Neural cell (in vitro differentiated cells): ENCODE measurements at regions not wholly inside any gene's neighbourhood (a gene's known extent, or its start where the extent isn't known, plus 50 kb on each side); places are given as distances from the start of the nearest gene placed in this dataset.

Source experiments
- H2AFZ ChIP-seq: fragments of 200-600, 300-800 bp; sonication (generic), shearing (Covaris generic); 2 replicates; pipeline ENCODE4 v1.6.0; 2014; ENCODE audit warnings: low read depth, mild to moderate bottlenecking, antibody characterized with exemption, low read length, moderate library complexity
- H3F3A ChIP-seq: fragments of 200-600 bp; shearing (Covaris generic); 2 replicates; pipeline ENCODE4 v1.6.1; 2016; ENCODE audit warnings: mild to moderate bottlenecking, moderate library complexity, mixed read lengths, antibody characterized with exemption, low read length; ENCODE audit not compliant: insufficient read depth, poor library complexity, severe bottlenecking
- H3K27ac ChIP-seq: fragments of 200-600, 300-800 bp; sonication (generic), shearing (Covaris generic); 2 replicates; pipeline ENCODE4 v1.5.1; 2014; ENCODE audit warnings: mild to moderate bottlenecking, low read length, moderate library complexity
- H3K27me3 ChIP-seq: fragments of 300-800, 200-600 bp; sonication (generic), shearing (Covaris generic); 2 replicates; pipeline ENCODE4 v1.6.0; 2014; ENCODE audit warnings: mild to moderate bottlenecking, low read depth, low read length, moderate library complexity; ENCODE audit not compliant: insufficient read depth
- H3K36me3 ChIP-seq: fragments of 300-800, 200-600 bp; sonication (generic), shearing (Covaris generic); 2 replicates; pipeline ENCODE4 v1.5.1; 2014; ENCODE audit warnings: mild to moderate bottlenecking, antibody characterized with exemption, low read length, moderate library complexity; ENCODE audit not compliant: insufficient read depth
- H3K4me2 ChIP-seq: fragments of 300-800, 200-600 bp; sonication (generic), shearing (Covaris generic); 2 replicates; pipeline ENCODE4 v1.6.0; 2014; ENCODE audit warnings: mild to moderate bottlenecking, low read length
- H3K4me3 ChIP-seq: fragments of 300-800, 200-600 bp; sonication (generic), shearing (Covaris generic); 2 replicates; pipeline ENCODE4 v1.5.1; 2014; ENCODE audit warnings: mild to moderate bottlenecking, low read length, moderate library complexity
- H3K79me2 ChIP-seq: fragments of 200-600 bp; shearing (Covaris generic); replicated peaks from 2 replicates; pipeline ENCODE4 v1.6.0; 2014; ENCODE audit warnings: mild to moderate bottlenecking, low read length, moderate library complexity; ENCODE audit not compliant: insufficient read depth
- H3K9ac ChIP-seq: fragments of 300-800, 200-600 bp; sonication (generic), shearing (Covaris generic); 2 replicates; pipeline ENCODE4 v1.6.1; 2016; ENCODE audit warnings: mild to moderate bottlenecking, low read length, mixed read lengths
- H3K9me2 ChIP-seq: fragments of 200-600 bp; shearing (Covaris generic); 2 replicates; pipeline ENCODE4 v1.6.1; 2016; ENCODE audit warnings: mild to moderate bottlenecking, low read length, mixed read lengths; ENCODE audit not compliant: insufficient read depth
- H3K9me3 ChIP-seq: fragments of 200-600, 300-800 bp; sonication (generic), shearing (Covaris generic); 2 replicates; pipeline ENCODE4 v1.6.1; 2016; ENCODE audit warnings: mild to moderate bottlenecking, mixed run types, low read length, moderate library complexity, mixed read lengths
- H4K20me1 ChIP-seq: fragments of 200-600 bp; shearing (Covaris generic); 2 replicates; pipeline ENCODE4 v1.6.1; 2016; ENCODE audit warnings: mild to moderate bottlenecking, mixed run types; ENCODE audit not compliant: insufficient read depth
- EP300 ChIP-seq: fragments of 450-650 bp; conservative IDR thresholded peaks from 2 replicates; pipeline ENCODE4 v1.6.1; 2014; ENCODE audit warnings: antibody characterized with exemption, mild to moderate bottlenecking, moderate library complexity; ENCODE audit not compliant: poor library complexity, severe bottlenecking
- EZH2 ChIP-seq: fragments of 200-600, 300-800 bp; shearing (Covaris generic), sonication (generic); IDR thresholded peaks from 2 replicates; pipeline ENCODE4 v1.6.1; 2014; ENCODE audit warnings: antibody characterized with exemption, low read length, borderline replicate concordance, mild to moderate bottlenecking; ENCODE audit not compliant: insufficient read depth, poor library complexity, severe bottlenecking
- MXI1 ChIP-seq: fragments of 450-650 bp; conservative IDR thresholded peaks from 2 replicates; pipeline ENCODE4 v1.6.1; 2014; ENCODE audit warnings: antibody characterized with exemption, mild to moderate bottlenecking; ENCODE audit not compliant: poor library complexity, severe bottlenecking
- POLR2AphosphoS5 ChIP-seq: IDR thresholded peaks from 2 replicates; pipeline ENCODE4 v1.6.1; 2012
- RAD21 ChIP-seq: fragments of 450-650 bp; conservative IDR thresholded peaks from 2 replicates; pipeline ENCODE4 v1.6.1; 2014; ENCODE audit warnings: antibody characterized with exemption, mild to moderate bottlenecking, moderate library complexity
- SMC3 ChIP-seq: fragments of 450-650 bp; conservative IDR thresholded peaks from 2 replicates; pipeline ENCODE4 v1.6.1; 2014; ENCODE audit warnings: antibody characterized with exemption, mild to moderate bottlenecking, moderate library complexity; ENCODE audit not compliant: poor library complexity
- TAF1 ChIP-seq: IDR thresholded peaks from 2 replicates; pipeline ENCODE4 v1.6.1; 2012; ENCODE audit warnings: low read depth
- TF ChIP-seq, protein P1 (sequence below): fragments of 450-650 bp; IDR thresholded peaks from 2 replicates; pipeline ENCODE4 v1.5.1; 2014; ENCODE audit warnings: antibody characterized with exemption, mild to moderate bottlenecking, moderate library complexity; ENCODE audit not compliant: poor library complexity, severe bottlenecking
- TF ChIP-seq, protein P2 (sequence below): IDR thresholded peaks from 2 replicates; pipeline ENCODE4 v1.6.1; 2012; ENCODE audit warnings: borderline replicate concordance

DNA sequence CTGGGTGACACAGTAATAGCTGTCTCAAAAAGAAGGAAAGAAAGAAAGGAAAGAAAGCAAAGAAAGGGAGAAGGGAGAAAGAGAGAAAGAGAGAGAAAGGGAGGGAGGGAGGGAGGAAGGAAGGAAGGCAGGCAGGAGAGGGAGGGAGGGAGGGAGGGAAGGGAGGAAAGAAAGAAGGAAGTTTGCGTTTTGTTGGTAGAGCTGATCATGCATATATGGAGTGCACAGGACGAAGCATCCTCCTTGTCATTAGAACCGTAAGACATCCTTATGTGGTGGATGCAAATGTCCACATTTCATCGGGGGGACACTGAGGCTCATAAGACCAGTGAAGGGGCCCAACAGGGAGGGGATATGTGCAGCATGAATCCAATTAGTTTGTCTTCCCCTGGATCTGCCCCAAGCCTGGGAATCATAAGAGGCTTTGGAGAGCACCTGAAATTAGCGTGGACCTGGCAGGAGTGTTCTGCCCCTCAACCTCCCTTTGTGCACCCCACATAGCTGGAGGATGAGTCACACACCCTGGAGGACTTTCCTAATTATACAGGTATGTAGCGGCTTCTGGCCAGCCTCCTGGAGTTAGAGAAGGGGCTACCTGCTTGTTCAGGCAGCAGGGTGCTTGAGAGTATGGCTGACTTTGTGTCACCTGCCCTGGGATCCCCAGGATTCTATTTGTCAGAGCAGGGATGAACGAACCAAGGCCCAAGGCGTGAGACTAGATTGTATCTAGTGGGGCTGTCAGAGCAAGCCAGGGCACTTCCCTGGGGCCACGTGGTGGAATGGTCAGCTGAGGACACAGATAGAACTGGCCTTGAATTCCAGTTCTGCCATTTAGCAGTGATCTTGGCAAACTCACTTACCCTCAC lies 119.7 kb upstream of the CD82 start:
- Histone ChIP-seq H3K4me3 (no peak overlapping the region), H3K4me2 (no peak overlapping the region), H3K79me2 (no peaks in the 10 kb centered on the region), H4K20me1 (no peaks in the 10 kb centered on the region), H3K9ac (no peak overlapping the region), H3K9me2 (no peaks in the 10 kb centered on the region), H2AFZ (no peak overlapping the region), H3K27me3 (no peaks in the 10 kb centered on the region), H3K36me3 (no peaks in the 10 kb centered on the region), H3K9me3 (no peaks in the 10 kb centered on the region), H3K27ac (no peak overlapping the region), H3F3A (no peaks in the 10 kb centered on the region)
- TF ChIP-seq RAD21: no peak
- no peak for TF ChIP-seq MXI1
- no peak for TF ChIP-seq EP300
- TF ChIP-seq TAF1: no peak
- TF ChIP-seq EZH2: no peak
- TF ChIP-seq POLR2AphosphoS5: no peak
- TF ChIP-seq, protein P1, sequence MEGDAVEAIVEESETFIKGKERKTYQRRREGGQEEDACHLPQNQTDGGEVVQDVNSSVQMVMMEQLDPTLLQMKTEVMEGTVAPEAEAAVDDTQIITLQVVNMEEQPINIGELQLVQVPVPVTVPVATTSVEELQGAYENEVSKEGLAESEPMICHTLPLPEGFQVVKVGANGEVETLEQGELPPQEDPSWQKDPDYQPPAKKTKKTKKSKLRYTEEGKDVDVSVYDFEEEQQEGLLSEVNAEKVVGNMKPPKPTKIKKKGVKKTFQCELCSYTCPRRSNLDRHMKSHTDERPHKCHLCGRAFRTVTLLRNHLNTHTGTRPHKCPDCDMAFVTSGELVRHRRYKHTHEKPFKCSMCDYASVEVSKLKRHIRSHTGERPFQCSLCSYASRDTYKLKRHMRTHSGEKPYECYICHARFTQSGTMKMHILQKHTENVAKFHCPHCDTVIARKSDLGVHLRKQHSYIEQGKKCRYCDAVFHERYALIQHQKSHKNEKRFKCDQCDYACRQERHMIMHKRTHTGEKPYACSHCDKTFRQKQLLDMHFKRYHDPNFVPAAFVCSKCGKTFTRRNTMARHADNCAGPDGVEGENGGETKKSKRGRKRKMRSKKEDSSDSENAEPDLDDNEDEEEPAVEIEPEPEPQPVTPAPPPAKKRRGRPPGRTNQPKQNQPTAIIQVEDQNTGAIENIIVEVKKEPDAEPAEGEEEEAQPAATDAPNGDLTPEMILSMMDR: no peak
- TF ChIP-seq, protein P2, sequence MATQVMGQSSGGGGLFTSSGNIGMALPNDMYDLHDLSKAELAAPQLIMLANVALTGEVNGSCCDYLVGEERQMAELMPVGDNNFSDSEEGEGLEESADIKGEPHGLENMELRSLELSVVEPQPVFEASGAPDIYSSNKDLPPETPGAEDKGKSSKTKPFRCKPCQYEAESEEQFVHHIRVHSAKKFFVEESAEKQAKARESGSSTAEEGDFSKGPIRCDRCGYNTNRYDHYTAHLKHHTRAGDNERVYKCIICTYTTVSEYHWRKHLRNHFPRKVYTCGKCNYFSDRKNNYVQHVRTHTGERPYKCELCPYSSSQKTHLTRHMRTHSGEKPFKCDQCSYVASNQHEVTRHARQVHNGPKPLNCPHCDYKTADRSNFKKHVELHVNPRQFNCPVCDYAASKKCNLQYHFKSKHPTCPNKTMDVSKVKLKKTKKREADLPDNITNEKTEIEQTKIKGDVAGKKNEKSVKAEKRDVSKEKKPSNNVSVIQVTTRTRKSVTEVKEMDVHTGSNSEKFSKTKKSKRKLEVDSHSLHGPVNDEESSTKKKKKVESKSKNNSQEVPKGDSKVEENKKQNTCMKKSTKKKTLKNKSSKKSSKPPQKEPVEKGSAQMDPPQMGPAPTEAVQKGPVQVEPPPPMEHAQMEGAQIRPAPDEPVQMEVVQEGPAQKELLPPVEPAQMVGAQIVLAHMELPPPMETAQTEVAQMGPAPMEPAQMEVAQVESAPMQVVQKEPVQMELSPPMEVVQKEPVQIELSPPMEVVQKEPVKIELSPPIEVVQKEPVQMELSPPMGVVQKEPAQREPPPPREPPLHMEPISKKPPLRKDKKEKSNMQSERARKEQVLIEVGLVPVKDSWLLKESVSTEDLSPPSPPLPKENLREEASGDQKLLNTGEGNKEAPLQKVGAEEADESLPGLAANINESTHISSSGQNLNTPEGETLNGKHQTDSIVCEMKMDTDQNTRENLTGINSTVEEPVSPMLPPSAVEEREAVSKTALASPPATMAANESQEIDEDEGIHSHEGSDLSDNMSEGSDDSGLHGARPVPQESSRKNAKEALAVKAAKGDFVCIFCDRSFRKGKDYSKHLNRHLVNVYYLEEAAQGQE: no peak
- TF ChIP-seq SMC3: no peak

DNA sequence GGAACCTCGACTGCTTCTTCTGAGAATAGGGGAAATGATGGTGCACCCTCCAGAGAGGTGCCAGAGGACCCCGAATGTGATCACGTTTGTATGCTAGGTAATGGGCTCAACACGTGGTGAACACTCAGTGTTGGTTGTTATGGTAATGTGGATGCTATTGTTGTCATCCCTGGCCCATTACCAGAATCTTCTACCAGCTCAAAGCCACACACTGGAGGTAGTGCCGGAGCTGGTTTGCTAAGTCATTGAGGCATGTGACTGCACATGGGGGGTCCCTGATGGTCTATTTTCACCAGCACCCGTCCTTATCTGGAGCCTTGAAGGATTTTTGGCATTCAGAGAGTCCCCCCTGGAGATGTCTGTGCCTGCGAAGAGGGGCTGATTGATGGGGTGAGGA lies 119.1 kb upstream of the CD82 start:
- no peaks in the 10 kb centered on the region for H3K9me2 ChIP-seq
- no peaks in the 10 kb centered on the region for H3F3A ChIP-seq
- H3K4me3 ChIP-seq: no peak overlapping the region
- no peaks in the 10 kb centered on the region for H4K20me1 ChIP-seq
- no peak overlapping the region for H2AFZ ChIP-seq
- H3K9me3 ChIP-seq: no peaks in the 10 kb centered on the region
- H3K4me2 ChIP-seq: no peak overlapping the region
- no peaks in the 10 kb centered on the region for H3K79me2 ChIP-seq
- no peak overlapping the region for H3K9ac ChIP-seq
- H3K27me3 ChIP-seq: no peaks in the 10 kb centered on the region
- H3K36me3 ChIP-seq: no peaks in the 10 kb centered on the region
- H3K27ac ChIP-seq: no peak overlapping the region
- TF ChIP-seq TAF1 (no peak), RAD21 (no peak), POLR2AphosphoS5 (no peak), SMC3 (no peak), MXI1 (no peak), EP300 (no peak), EZH2 (no peak)
- TF ChIP-seq, protein P2: no peak
- TF ChIP-seq, protein P1: no peak
